Erythroblast (primary cell): ENCODE measurements at regions not wholly inside any gene's neighbourhood (a gene's known extent, or its start where the extent isn't known, plus 50 kb on each side); places are given as distances from the start of the nearest gene placed in this dataset.

Experiments used
- GATA1 ChIP-seq: IDR thresholded peaks from 2 replicates; pipeline ENCODE4 v1.6.1; 2011; ENCODE audit warnings: low read depth, mild to moderate bottlenecking, control low read depth, low read length, moderate library complexity
- POLR2A ChIP-seq: IDR thresholded peaks from 2 replicates; pipeline ENCODE4 v1.6.1; 2011; ENCODE audit warnings: mild to moderate bottlenecking, low read length

- no peak for TF ChIP-seq POLR2A
- TF ChIP-seq GATA1, result no peak
These were observed 126.5 kb downstream of the CHST1 start for GRCh38 chr11:45538939-45539338.
